Fibroblast of villous mesenchyme (primary cell): ENCODE measurements at regions not wholly inside any gene's neighbourhood (a gene's known extent, or its start where the extent isn't known, plus 50 kb on each side); places are given as distances from the start of the nearest gene placed in this dataset.

ENCODE experiments used
- DNase-seq: peaks from one replicate; pipeline ENCODE4 v3.0.0-alpha.2; 2010; ENCODE audit warnings: low read depth
- H3K4me3 ChIP-seq: 2 replicates; pipeline ENCODE4 v1.5.1; 2011; ENCODE audit warnings: low read depth, mild to moderate bottlenecking, low read length
- TF ChIP-seq, protein P1 (sequence below): IDR thresholded peaks from 2 replicates; pipeline ENCODE4 v1.5.1; 2012; ENCODE audit warnings: low read depth, mild to moderate bottlenecking, low read length; ENCODE audit not compliant: insufficient read depth

DNA sequence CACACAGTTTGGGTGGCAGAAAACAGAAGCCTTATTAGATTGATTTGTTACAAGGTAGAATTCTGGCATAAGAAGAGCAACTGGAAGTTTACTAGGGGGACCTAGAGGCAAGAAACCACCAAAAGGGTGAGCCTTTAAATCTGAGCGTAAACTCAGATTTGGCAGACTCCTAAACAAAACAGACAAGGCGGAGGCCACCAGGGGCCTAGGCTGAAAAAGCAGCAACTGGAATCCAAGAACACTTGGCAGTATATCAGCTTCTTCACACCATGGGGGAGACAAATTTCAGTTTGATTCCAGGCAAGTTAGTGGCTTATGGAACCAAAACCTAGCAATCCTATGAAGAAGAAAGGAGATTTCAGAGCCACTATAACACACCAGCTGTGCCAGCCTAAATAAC, 220.0 kb downstream of the C3orf38 start:
- DNase-seq = no peak
- TF ChIP-seq, protein P1, sequence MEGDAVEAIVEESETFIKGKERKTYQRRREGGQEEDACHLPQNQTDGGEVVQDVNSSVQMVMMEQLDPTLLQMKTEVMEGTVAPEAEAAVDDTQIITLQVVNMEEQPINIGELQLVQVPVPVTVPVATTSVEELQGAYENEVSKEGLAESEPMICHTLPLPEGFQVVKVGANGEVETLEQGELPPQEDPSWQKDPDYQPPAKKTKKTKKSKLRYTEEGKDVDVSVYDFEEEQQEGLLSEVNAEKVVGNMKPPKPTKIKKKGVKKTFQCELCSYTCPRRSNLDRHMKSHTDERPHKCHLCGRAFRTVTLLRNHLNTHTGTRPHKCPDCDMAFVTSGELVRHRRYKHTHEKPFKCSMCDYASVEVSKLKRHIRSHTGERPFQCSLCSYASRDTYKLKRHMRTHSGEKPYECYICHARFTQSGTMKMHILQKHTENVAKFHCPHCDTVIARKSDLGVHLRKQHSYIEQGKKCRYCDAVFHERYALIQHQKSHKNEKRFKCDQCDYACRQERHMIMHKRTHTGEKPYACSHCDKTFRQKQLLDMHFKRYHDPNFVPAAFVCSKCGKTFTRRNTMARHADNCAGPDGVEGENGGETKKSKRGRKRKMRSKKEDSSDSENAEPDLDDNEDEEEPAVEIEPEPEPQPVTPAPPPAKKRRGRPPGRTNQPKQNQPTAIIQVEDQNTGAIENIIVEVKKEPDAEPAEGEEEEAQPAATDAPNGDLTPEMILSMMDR = no peak
- no peak overlapping the region for H3K4me3 ChIP-seq

DNA sequence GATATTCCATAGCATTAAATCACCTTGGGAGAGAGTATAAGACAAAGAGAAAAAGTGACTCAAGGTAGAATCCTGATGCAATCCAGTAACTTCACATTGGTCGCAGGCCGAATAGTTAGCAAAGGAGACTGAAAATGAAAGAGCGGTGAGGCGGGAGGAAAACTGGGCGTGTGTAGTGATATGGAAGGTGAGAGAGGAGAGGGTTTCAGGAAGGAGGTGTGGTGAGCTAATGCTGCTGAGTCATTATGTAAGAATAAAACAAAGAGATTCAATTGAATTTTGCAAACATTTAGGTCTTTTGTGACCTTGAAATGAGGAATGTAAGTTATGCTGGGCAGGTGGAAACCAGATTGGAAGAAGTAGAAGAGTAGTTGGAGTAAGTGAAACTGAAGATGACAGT, 235.3 kb downstream of the C3orf38 start:
- no peak overlapping the region for H3K4me3 ChIP-seq
- no peak for DNase-seq
- TF ChIP-seq, protein P1 = no peak

GRCh38 chr3:88398581-88398980, 248.8 kb downstream of the C3orf38 start:
- TF ChIP-seq, protein P1 = no peak
- H3K4me3 ChIP-seq = no peak overlapping the region
- DNase-seq = no peak

- DNase-seq = no peak
- TF ChIP-seq, protein P1 = no peak
- no peak overlapping the region for H3K4me3 ChIP-seq
These were observed 253.6 kb downstream of the C3orf38 start for GRCh38 chr3:88403319-88403718.

- DNase-seq = no peak
- no peak overlapping the region for H3K4me3 ChIP-seq
- TF ChIP-seq, protein P1 = no peak
These were observed 258.3 kb downstream of the C3orf38 start for GRCh38 chr3:88408097-88408496.

- no peak for DNase-seq
- no peak overlapping the region for H3K4me3 ChIP-seq
- TF ChIP-seq, protein P1 = no peak
These were observed 259.2 kb downstream of the C3orf38 start for GRCh38 chr3:88408935-88409334.

DNA sequence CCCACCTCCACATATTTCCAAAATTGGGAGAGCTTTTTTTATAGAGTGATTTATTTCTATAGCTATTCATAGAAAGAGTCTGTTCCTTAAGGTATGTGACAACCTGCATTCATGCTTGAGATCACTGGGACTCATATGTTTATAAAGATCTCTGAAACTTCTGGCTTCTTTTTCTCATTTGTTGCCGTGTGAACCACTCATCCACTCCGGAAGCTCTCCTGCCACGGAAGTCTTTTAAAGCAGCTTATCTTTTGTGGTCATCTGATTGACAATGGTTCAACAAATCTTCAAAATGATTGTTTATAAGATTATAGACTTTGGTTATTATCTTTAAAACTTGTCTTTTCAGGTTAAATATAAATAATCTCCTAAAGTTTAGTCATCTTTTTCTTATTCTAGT, 260.5 kb downstream of the C3orf38 start:
- H3K4me3 ChIP-seq = no peak overlapping the region
- DNase-seq = no peak
- TF ChIP-seq, protein P1 = no peak
